Osteoblast (primary cell): ENCODE measurements at regions not wholly inside any gene's neighbourhood (a gene's known extent, or its start where the extent isn't known, plus 50 kb on each side); places are given as distances from the start of the nearest gene placed in this dataset.

ENCODE experiments used
- DNase-seq: peaks from one replicate; pipeline ENCODE4 v3.0.0; 2011; ENCODE audit warnings: low spot score, mixed read lengths; ENCODE audit not compliant: insufficient read length; ENCODE audit errors: missing footprints
- H2AFZ ChIP-seq: 2 replicates; pipeline ENCODE4 v1.6.0; 2011; ENCODE audit warnings: mild to moderate bottlenecking, low read length
- H3K27ac ChIP-seq: 2 replicates; pipeline ENCODE4 v1.5.1; 2011; ENCODE audit warnings: mild to moderate bottlenecking, low read depth, low read length, moderate library complexity
- H3K27me3 ChIP-seq: 2 replicates; pipeline ENCODE4 v1.6.0; 2012; ENCODE audit warnings: mild to moderate bottlenecking, control low read depth, inconsistent platforms, low read length, moderate library complexity; ENCODE audit not compliant: insufficient read depth
- H3K36me3 ChIP-seq: 2 replicates; pipeline ENCODE4 v1.5.1; 2011; ENCODE audit warnings: mild to moderate bottlenecking, low read length, control low read depth, moderate library complexity; ENCODE audit not compliant: insufficient read depth
- H3K4me1 ChIP-seq: 2 replicates; pipeline ENCODE4 v1.5.1; 2011; ENCODE audit warnings: mild to moderate bottlenecking, low read length, control low read depth, moderate library complexity; ENCODE audit not compliant: insufficient read depth
- H3K4me2 ChIP-seq: 2 replicates; pipeline ENCODE4 v1.6.0; 2011; ENCODE audit warnings: mild to moderate bottlenecking, low read length; ENCODE audit not compliant: insufficient read depth
- H3K4me3 ChIP-seq: fragments of 200-600 bp; sonication (generic); 3 replicates; pipeline ENCODE4 v1.5.1; 2012; ENCODE audit warnings: mild to moderate bottlenecking, low read length, inconsistent platforms; ENCODE audit not compliant: insufficient read depth
- H3K79me2 ChIP-seq: 2 replicates; pipeline ENCODE4 v1.6.0; 2012; ENCODE audit warnings: mild to moderate bottlenecking, low read length, control low read depth, inconsistent platforms; ENCODE audit not compliant: insufficient read depth
- H3K9me3 ChIP-seq: 2 replicates; pipeline ENCODE4 v1.5.1; 2011; ENCODE audit warnings: low read depth, low read length, control low read depth
- H4K20me1 ChIP-seq: 2 replicates; pipeline ENCODE4 v1.6.0; 2012; ENCODE audit warnings: mild to moderate bottlenecking, low read length, control low read depth; ENCODE audit not compliant: insufficient read depth
- TF ChIP-seq, protein P1 (sequence below): IDR thresholded peaks from 2 replicates; pipeline ENCODE4 v1.5.1; 2011; ENCODE audit warnings: mild to moderate bottlenecking, low read depth, low read length, moderate library complexity; ENCODE audit errors: extremely low read depth

DNA sequence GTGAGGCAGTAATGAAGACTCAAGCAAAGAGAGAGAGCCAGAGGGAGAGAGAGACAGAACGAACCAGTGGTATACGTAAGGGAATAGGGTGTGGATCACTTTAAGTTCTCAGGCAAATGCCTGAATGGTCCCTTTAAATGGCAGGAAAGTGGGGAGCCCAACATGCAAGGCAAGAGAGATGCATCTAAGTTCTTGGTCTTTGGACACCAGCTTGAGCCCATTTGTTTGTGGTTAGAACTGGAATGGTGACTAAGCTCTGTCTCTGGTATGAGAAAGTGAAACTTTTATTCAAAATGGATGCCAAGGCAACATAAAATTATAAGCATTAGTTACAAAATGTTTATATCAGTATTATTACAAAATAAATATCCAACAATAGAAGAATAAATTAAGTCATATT, 192.2 kb upstream of the ALG10 start:
- TF ChIP-seq, protein P1, sequence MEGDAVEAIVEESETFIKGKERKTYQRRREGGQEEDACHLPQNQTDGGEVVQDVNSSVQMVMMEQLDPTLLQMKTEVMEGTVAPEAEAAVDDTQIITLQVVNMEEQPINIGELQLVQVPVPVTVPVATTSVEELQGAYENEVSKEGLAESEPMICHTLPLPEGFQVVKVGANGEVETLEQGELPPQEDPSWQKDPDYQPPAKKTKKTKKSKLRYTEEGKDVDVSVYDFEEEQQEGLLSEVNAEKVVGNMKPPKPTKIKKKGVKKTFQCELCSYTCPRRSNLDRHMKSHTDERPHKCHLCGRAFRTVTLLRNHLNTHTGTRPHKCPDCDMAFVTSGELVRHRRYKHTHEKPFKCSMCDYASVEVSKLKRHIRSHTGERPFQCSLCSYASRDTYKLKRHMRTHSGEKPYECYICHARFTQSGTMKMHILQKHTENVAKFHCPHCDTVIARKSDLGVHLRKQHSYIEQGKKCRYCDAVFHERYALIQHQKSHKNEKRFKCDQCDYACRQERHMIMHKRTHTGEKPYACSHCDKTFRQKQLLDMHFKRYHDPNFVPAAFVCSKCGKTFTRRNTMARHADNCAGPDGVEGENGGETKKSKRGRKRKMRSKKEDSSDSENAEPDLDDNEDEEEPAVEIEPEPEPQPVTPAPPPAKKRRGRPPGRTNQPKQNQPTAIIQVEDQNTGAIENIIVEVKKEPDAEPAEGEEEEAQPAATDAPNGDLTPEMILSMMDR: no peak
- Histone ChIP-seq H3K4me3 (no peak overlapping the region), H3K9me3 (peaks cover 3% of the 10 kb centered on the region), H3K4me2 (no peak overlapping the region), H3K4me1 (no peaks in the 10 kb centered on the region), H2AFZ (no peak overlapping the region), H3K36me3 (no peaks in the 10 kb centered on the region), H3K79me2 (no peaks in the 10 kb centered on the region), H4K20me1 (no peaks in the 10 kb centered on the region), H3K27me3 (no peaks in the 10 kb centered on the region), H3K27ac (no peak overlapping the region)
- no peak for DNase-seq

DNA sequence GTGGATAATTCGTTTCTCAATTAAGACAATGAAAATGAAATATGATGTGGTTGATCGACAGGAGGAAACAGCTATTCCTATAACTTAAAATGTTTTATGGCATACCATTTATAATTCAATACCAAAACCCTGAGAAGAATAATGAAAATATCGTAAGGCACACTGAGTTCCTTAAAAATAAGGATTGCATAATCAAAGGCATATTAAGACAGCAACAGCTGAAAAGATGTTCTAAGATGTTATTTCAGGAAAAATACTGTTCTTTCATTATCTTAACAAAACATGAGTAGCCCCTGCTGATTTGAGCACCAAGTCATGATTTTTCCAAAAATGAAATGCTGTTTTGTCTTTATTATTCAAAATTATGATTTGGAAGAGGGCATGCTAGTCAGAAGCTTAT, 189.4 kb upstream of the ALG10 start:
- no peak overlapping the region for H2AFZ ChIP-seq
- peaks cover 5% of the 10 kb centered on the region for H3K9me3 ChIP-seq
- H3K4me2 ChIP-seq: no peak overlapping the region
- no peak overlapping the region for H3K27ac ChIP-seq
- H3K4me3 ChIP-seq: no peak overlapping the region
- DNase-seq: no peak
- TF ChIP-seq, protein P1: no peak
- H3K79me2 ChIP-seq: no peaks in the 10 kb centered on the region
- H3K36me3 ChIP-seq: no peaks in the 10 kb centered on the region
- H4K20me1 ChIP-seq: no peaks in the 10 kb centered on the region
- no peaks in the 10 kb centered on the region for H3K27me3 ChIP-seq
- no peaks in the 10 kb centered on the region for H3K4me1 ChIP-seq

GRCh38 chr12:33834672-33835071, 187.6 kb upstream of the ALG10 start:
- no peaks in the 10 kb centered on the region for H3K27me3 ChIP-seq
- no peak overlapping the region for H3K4me2 ChIP-seq
- H3K9me3 ChIP-seq: peaks cover 3% of the 10 kb centered on the region
- no peak overlapping the region for H3K27ac ChIP-seq
- TF ChIP-seq, protein P1: no peak
- H3K4me1 ChIP-seq: no peaks in the 10 kb centered on the region
- no peaks in the 10 kb centered on the region for H3K36me3 ChIP-seq
- no peak overlapping the region for H2AFZ ChIP-seq
- DNase-seq: no peak
- H3K79me2 ChIP-seq: no peaks in the 10 kb centered on the region
- H3K4me3 ChIP-seq: no peak overlapping the region
- no peaks in the 10 kb centered on the region for H4K20me1 ChIP-seq

DNA sequence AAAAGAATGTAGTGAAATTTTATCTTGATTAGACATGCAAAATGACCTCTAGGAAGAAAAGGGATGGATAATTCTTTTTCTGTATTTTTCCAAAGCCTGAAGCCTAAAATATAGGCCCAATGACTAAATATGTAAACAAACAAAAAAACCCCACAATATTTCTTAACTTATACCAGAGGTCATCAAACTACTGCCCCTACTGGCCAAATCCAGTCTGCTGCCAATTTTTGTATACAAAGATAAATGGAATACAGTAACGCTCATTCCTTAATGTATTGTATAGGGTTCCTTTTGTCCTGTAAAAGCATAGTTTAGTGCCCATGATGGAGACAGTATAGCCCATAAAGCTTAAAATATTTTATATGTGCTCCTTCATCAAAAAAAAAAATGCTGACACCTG, 145.7 kb upstream of the ALG10 start:
- Histone ChIP-seq H4K20me1 (no peaks in the 10 kb centered on the region), H3K4me3 (no peak overlapping the region), H3K79me2 (no peaks in the 10 kb centered on the region), H3K27ac (no peak overlapping the region), H3K4me2 (no peak overlapping the region), H3K27me3 (no peaks in the 10 kb centered on the region), H3K36me3 (no peaks in the 10 kb centered on the region), H3K9me3 (no peaks in the 10 kb centered on the region), H2AFZ (no peak overlapping the region), H3K4me1 (no peaks in the 10 kb centered on the region)
- DNase-seq: no peak
- TF ChIP-seq, protein P1: no peak
